GM19035 (cell line): ENCODE measurements at regions not wholly inside any gene's neighbourhood (a gene's known extent, or its start where the extent isn't known, plus 50 kb on each side); places are given as distances from the start of the nearest gene placed in this dataset.

Source experiments
- ATAC-seq: cut with Tn5 transposase; IDR thresholded peaks from one replicate; pipeline ENCODE4 v1.9.1; 2021; ENCODE audit not compliant: unreplicated experiment

- ATAC-seq: no peak
Observed at GRCh38 chrX:69306063-69306404, 140.8 kb upstream of the PJA1 start.

GRCh38 chrX:69305333-69306062 is 140.2 kb upstream of the PJA1 start:
- ATAC-seq: no peak

- ATAC-seq: no peak
Observed at GRCh38 chrX:69303231-69303630, 138.0 kb upstream of the PJA1 start.

GRCh38 chrX:69299951-69300714 is 134.9 kb upstream of the PJA1 start:
- no peak for ATAC-seq

- no peak for ATAC-seq
Observed at GRCh38 chrX:69299285-69299684, 134.0 kb upstream of the PJA1 start.

GRCh38 chrX:69298466-69299140 is 133.3 kb upstream of the PJA1 start:
- no peak for ATAC-seq

- ATAC-seq: no peak
Observed at GRCh38 chrX:69297506-69297905, 132.3 kb upstream of the PJA1 start.

GRCh38 chrX:69293776-69294601 is 128.7 kb upstream of the PJA1 start:
- ATAC-seq: no peak

GRCh38 chrX:69291116-69291515 is 125.9 kb upstream of the PJA1 start:
- no peak for ATAC-seq

GRCh38 chrX:69290292-69290691 is 125.0 kb upstream of the PJA1 start:
- no peak for ATAC-seq

GRCh38 chrX:69289793-69290123 is 124.5 kb upstream of the PJA1 start:
- no peak for ATAC-seq

GRCh38 chrX:69289046-69289792 is 124.0 kb upstream of the PJA1 start:
- ATAC-seq: no peak

- no peak for ATAC-seq
Observed at GRCh38 chrX:69287095-69287494, 121.8 kb upstream of the PJA1 start.

GRCh38 chrX:69286565-69286906 is 121.3 kb upstream of the PJA1 start:
- no peak for ATAC-seq

- ATAC-seq: no peak
Observed at GRCh38 chrX:69285881-69286564, 120.8 kb upstream of the PJA1 start.

- ATAC-seq: no peak
Observed at GRCh38 chrX:69285401-69285877, 120.2 kb upstream of the PJA1 start.

GRCh38 chrX:69284491-69284890 is 119.2 kb upstream of the PJA1 start:
- ATAC-seq: no peak

- no peak for ATAC-seq
Observed at GRCh38 chrX:69282893-69283690, 117.8 kb upstream of the PJA1 start.

- ATAC-seq: no peak
Observed at GRCh38 chrX:69280933-69281332, 115.7 kb upstream of the PJA1 start.
